B cell (primary cell): ENCODE measurements at regions not wholly inside any gene's neighbourhood (a gene's known extent, or its start where the extent isn't known, plus 50 kb on each side); places are given as distances from the start of the nearest gene placed in this dataset.

ENCODE experiments used
- EZH2 ChIP-seq: IDR thresholded peaks from 2 replicates; pipeline ENCODE4 v1.6.1; 2012; ENCODE audit warnings: borderline replicate concordance, low read depth, mild to moderate bottlenecking, moderate library complexity, low read length; ENCODE audit not compliant: insufficient read depth, poor library complexity, severe bottlenecking
- TF ChIP-seq, protein P1 (sequence below): fragments of 200-600 bp; IDR thresholded peaks from one replicate; pipeline ENCODE4 v1.8.0; 2022; ENCODE audit warnings: antibody characterized with exemption, mild to moderate bottlenecking

DNA sequence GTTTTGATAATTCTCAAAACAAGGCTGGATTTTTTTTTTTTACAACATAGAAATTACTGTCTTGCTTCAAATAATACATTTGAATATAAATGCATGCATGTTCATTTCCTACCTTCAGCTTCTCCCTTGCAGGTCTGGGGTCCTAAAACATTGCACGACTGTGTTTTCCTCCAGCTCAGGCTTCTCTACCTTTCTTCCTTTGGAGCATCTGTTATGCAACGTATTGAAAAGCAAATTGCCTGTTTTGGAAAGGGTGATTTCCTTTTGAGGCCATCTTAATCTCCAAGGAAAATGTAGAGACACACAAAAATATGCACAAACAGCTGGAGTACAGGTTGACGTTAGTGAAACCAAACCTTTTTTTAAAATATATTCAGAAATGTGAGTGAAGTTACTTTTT lies 115.6 kb upstream of the TLL1 start:
- TF ChIP-seq, protein P1, sequence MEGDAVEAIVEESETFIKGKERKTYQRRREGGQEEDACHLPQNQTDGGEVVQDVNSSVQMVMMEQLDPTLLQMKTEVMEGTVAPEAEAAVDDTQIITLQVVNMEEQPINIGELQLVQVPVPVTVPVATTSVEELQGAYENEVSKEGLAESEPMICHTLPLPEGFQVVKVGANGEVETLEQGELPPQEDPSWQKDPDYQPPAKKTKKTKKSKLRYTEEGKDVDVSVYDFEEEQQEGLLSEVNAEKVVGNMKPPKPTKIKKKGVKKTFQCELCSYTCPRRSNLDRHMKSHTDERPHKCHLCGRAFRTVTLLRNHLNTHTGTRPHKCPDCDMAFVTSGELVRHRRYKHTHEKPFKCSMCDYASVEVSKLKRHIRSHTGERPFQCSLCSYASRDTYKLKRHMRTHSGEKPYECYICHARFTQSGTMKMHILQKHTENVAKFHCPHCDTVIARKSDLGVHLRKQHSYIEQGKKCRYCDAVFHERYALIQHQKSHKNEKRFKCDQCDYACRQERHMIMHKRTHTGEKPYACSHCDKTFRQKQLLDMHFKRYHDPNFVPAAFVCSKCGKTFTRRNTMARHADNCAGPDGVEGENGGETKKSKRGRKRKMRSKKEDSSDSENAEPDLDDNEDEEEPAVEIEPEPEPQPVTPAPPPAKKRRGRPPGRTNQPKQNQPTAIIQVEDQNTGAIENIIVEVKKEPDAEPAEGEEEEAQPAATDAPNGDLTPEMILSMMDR: no peak
- no peak for TF ChIP-seq EZH2
